ENCODE measurements at regions not wholly inside any gene's neighbourhood (a gene's known extent, or its start where the extent isn't known, plus 50 kb on each side); places are given as distances from the start of the nearest gene placed in this dataset.

GRCh38 chr2:156170929-156171328, 161.6 kb downstream of the NR4A2 start:
- no peak for TF ChIP-seq ZFX (IDR thresholded peaks at IDR 0.05; ENCODE audit: borderline replicate concordance)
- H3K27ac ChIP-seq = no peak overlapping the region

DNA sequence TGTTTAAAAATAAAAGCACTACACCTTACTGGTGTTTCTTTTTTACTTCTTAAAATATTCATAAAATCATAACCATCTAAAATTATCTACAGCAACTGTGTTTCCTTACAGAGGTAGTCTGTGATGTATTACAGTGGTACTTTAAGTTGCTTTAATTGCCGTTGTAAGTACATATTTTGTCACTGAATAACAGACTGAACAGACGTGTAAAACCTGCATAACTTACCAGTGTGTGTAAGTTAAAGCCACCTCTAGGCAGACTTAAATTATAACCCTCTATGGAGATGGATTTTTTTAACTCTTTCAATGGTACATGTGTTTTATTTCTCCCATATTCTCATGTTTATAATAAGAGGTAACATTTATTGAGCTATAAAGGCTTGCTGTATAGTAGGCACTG, 166.8 kb downstream of the NR4A2 start:
- no peak overlapping the region for H3K27ac ChIP-seq
- TF ChIP-seq ZFX (IDR thresholded peaks at IDR 0.05; ENCODE audit: borderline replicate concordance) = no peak
- TF ChIP-seq, protein P1, sequence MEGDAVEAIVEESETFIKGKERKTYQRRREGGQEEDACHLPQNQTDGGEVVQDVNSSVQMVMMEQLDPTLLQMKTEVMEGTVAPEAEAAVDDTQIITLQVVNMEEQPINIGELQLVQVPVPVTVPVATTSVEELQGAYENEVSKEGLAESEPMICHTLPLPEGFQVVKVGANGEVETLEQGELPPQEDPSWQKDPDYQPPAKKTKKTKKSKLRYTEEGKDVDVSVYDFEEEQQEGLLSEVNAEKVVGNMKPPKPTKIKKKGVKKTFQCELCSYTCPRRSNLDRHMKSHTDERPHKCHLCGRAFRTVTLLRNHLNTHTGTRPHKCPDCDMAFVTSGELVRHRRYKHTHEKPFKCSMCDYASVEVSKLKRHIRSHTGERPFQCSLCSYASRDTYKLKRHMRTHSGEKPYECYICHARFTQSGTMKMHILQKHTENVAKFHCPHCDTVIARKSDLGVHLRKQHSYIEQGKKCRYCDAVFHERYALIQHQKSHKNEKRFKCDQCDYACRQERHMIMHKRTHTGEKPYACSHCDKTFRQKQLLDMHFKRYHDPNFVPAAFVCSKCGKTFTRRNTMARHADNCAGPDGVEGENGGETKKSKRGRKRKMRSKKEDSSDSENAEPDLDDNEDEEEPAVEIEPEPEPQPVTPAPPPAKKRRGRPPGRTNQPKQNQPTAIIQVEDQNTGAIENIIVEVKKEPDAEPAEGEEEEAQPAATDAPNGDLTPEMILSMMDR (IDR thresholded peaks at IDR 0.05) = no peak

- TF ChIP-seq ZFX (IDR thresholded peaks at IDR 0.05; ENCODE audit: borderline replicate concordance) = no peak
- TF ChIP-seq, protein P1 (IDR thresholded peaks at IDR 0.05) = no peak
- H3K27ac ChIP-seq = no peak overlapping the region
Measured at GRCh38 chr2:156164091-156164720, 168.3 kb downstream of the NR4A2 start.

- no peak overlapping the region for H3K27ac ChIP-seq
- TF ChIP-seq ZFX (IDR thresholded peaks at IDR 0.05; ENCODE audit: borderline replicate concordance) = no peak
- TF ChIP-seq, protein P1 (IDR thresholded peaks at IDR 0.05) = no peak
Measured at GRCh38 chr2:156158808-156159207, 173.7 kb downstream of the NR4A2 start.

DNA sequence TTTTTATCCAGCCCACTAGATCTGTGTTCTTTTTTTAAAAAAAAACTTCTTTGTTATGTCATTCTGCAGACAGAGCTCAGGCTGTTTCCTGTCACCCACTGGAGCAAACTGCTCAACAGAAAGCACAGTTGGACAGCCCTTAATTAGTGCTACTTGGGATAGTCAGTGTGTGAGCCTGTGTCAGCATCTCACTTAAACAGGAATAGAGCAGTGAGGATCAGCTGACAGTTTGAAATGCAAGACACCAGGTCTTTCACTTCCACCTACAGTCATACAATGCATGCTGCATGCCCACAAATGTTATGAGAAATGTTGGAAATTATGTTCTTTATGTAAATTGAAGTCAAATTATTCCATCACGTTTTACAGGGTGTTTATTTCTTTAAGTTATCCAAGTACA, 174.9 kb downstream of the NR4A2 start:
- H3K27ac ChIP-seq = no peak overlapping the region

GRCh38 chr2:156156580-156156979, 175.9 kb downstream of the NR4A2 start:
- no peak for TF ChIP-seq ZFX (IDR thresholded peaks at IDR 0.05; ENCODE audit: borderline replicate concordance)
- TF ChIP-seq, protein P1 (IDR thresholded peaks at IDR 0.05) = no peak
- H3K27ac ChIP-seq = no peak overlapping the region

More for the DNA sequence above, 174.9 kb downstream of the NR4A2 start:
- TF ChIP-seq ZFX (IDR thresholded peaks at IDR 0.05; ENCODE audit: borderline replicate concordance) = no peak
- TF ChIP-seq, protein P1 (IDR thresholded peaks at IDR 0.05) = no peak

- no peak overlapping the region for H3K27ac ChIP-seq
- TF ChIP-seq ZFX (IDR thresholded peaks at IDR 0.05; ENCODE audit: borderline replicate concordance) = no peak
- TF ChIP-seq, protein P1 (IDR thresholded peaks at IDR 0.05) = no peak
Measured at GRCh38 chr2:156155319-156155718, 177.2 kb downstream of the NR4A2 start.

DNA sequence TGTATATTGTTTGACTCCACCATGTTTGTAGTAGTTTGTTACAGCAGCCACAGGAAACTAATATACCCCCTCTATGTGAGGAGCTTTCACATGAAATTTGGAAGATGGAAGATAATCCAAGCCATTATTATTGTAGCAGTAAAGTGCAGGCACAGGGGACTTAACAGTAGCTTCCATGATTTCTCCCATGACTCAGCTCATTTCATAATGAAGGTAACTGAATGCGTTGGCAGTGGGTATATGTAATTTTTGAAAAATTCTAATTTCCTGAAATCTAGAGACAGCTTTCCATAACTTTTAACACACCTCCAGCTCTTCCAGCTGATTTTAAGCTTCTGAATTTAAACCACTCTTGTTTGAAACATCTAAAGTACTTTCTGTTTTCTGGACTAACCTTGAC, 181.2 kb downstream of the NR4A2 start:
- no peak overlapping the region for H3K27ac ChIP-seq
- no peak for TF ChIP-seq ZFX (IDR thresholded peaks at IDR 0.05; ENCODE audit: borderline replicate concordance)
- TF ChIP-seq, protein P1 (IDR thresholded peaks at IDR 0.05) = no peak
